ENCODE measurements at regions not wholly inside any gene's neighbourhood (a gene's known extent, or its start where the extent isn't known, plus 50 kb on each side); places are given as distances from the start of the nearest gene placed in this dataset.
"Not testable (repeated sequence)": the region's sequence is repeated elsewhere in the genome, so short reads cannot be mapped to it uniquely, and the experiment has no call there.

DNA sequence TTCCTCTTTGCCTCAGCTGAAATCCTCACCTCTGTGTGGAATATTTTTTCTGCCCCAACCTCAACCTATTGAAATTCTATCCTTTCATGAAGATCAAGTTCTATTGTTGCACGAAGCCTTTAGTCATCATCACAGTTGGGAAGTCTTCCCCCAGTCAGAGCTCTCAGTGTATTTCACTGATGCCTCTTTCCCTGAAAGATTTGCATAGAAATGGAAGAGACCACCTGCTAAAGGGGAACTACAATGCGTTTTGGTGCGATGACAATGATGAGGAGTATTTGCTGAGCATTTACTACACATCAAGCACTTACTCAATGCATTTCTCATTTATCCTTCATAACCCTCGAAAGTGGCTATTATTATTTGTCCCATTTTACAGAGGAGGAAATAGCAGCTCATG lies 151.2 kb upstream of the KLF3 start:
- intact Hi-C loops (cut with DNase I), result no loop called here
- no peak for DNase-seq

DNA sequence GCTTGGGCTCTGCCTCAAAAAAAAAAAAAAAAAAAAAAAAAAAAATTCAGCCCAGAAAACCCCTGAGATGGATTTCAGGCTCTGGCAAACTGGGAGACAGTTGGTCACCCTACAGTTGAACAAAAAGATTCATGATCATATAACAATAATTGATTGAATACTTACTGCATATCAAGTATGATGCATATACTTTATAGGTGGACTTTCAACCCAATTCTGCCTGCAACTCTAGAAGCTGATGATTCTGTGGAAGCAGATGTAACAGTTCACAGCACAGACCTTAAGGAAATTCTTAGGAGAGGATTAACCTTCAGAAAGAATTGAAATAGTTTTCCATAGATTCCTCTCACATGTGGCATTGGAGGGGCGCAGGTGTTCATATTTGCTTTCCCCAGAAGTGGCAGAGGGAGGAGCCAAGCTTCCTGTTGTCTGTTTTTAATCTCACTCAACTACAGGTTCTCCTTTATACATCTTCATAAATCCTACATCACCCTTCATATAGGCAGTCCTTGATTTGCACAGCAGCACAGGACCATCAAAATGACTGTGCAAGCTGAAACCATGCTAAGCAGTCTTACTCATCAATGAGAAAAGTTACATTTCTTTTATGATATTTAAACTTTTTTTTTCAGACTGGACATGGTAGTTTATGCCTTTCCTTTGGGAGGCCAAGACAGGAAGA lies 149.4 kb upstream of the KLF3 start:
- DNase-seq, result no peak
- intact Hi-C loops (cut with DNase I), result no loop called here

DNA sequence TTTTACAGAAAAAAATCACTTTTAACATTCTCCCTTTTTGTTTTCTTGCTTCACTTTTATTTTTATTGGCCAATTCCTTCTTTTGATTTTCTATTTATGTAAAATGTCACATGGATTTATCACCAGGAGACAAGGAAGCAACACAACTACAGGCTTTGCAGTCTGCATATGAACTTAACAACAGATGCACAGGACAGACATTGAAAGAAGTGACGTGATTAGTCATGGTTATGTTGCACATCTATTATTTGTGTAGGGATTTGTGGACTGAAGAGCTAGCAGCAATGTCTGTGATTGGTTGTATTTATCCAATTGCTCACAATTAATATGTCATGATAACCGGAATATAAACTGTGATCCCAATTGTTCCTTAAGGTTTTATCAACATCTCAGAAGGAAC lies 147.8 kb upstream of the KLF3 start:
- no peak for DNase-seq
- intact Hi-C loops (cut with DNase I), result no loop called here

DNA sequence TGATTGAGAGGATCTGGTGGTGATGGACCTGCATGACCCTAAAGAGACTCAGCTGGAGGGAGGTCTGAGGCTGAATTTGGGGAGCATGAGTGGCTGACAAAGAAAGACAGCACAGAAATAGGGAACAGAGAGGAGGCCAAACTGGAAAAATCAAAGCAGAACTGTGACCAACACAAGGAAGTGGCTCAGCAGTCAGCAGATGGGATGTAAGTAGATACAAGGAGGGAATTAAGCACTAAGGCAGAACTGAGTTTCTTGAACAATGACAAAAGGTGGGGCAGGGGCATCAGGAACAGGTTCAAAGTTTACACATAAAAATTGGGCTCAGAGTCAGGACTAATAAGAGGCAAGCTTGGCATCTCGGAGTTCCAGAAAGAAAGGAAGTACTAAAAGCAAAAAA lies 144.3 kb upstream of the KLF3 start:
- intact Hi-C loops (cut with DNase I), result no loop called here
- peak in 6 of 42 donors; percentile 8 to 39 (median 16) for DNase-seq

DNA sequence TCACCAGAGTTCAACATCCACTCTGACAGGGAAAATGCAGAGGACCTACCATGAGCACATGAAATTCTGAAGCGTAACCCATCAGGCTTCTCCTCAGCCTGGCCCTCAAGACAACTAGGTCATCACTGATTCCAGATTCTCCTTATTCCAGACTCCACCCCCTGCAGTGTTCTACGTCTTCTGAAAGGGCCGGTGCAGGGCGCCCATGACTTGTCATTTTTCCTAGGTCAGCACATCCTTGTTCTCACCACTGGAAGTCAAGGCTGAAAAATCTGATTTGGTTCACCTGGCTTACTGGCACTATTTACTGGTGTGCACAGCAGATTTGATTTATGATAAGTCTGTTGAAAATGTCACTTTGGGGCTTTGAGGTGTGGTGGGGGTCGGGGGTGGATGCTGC lies 140.9 kb upstream of the KLF3 start:
- intact Hi-C loops (cut with DNase I), result no loop called here
- DNase-seq, result peak in 2 of 42 donors; percentile 13 to 20

DNA sequence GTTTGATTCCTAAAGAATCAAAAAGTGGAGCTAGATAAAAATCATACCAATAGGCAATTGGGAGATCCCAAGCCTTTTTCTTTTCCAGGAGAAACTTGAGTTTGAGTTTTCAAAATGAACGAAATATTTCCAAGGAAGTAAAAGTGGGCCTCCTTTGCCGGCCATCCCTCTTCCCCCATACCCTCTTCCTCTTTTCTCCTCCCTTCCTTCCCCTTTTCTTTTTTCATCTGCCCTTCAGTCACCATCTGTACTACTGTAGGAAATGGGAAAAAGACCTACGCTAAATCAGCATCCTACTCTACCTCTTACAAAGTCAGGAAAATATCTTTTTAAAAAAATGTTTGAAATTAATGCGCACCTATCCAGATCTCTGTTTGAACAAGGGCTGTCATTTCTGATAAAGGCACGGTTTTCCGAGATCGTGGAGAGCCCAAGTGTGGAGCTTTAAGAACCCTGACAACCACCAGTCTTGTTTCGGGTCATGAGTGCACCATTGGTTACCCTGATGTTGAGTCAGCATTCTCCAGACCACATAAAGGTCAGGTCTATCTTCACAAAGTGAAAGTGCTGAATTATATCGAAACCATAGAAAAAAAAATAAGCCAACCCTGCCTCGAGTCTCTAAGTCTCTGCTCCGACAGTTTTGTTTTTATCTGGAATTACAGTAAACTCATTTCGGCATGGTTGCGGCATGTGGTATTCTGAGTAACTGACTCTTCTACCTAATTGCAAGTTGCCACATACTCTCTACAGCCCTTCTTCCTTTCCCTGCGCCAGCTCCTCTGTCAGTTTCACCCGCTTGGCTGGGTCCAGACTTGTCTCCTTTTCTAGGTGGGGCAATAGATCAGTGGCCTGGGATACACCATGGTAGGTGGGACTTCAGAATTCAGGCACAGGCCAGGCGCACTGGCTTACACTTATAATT lies 140.2 kb upstream of the KLF3 start:
- intact Hi-C loops (cut with DNase I), result no loop called here
- DNase-seq, result peak in 3 of 42 donors; percentile 8 to 46 (median 22)

DNA sequence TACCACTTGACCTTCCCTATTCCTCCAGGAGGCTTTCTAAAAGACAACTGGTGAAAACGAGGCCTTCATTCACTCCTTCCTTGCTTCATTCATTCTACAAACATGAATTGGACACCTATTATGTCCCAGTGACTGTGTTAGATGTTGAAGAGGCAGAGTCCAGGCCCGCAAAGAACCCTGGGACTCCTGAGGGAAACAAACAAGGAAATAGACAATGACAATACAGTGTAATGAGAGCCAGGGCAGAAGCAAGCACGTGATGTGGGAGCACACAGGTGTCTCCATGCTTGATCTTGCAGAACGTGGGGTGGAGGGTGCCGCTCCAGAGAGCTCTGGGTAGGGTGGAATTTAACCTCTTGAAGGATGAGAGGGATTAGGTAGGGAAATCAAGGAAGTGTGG lies 137.6 kb upstream of the KLF3 start:
- intact Hi-C loops (cut with DNase I), result no loop called here
- no peak for DNase-seq

DNA sequence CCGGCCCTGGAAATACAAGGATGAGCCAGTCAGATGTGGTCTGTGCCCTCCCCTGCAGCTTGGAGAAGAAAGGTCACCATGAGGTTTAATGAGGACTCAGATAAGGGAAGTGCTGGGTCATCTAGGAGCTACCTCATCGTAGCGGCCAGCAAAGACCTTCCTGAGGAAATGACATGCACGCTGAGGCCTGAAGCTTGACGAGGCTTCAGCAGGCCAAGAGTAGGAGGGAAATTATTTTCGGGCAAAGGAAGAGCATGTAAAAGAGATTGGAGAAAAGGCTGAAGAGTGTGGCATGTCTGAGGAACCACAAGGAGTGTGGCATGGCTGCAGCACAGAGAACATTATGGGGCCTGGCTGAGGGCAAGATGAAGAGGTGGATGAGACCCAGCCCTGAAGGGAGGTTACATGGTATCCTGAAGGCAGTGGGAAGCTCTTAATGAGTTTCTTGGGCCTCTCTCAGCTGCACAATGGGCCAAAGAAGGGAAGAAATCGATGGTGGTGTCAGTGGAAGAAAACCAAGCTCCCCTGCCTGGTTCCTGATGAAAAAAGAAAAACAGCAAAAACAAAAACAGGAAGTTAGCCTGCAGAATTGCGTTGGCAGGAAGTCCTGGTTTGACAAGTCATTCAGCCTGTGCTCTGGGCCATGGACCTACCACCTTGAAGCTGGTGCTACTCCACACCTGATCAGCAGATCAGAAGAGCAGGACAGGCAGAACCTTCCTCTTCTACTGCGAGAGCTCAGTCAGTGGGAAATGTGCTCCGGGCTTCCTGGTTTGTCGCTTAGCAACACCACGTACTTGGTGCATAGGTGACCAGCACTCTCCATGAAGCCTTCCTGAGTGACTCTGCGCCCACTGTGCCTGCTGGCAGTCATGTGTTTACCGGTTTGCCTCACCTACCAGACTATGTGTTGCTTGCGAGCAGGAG lies 134.5 kb upstream of the KLF3 start:
- DNase-seq, result peak in 11 of 42 donors; percentile 6 to 50 (median 17)

DNA sequence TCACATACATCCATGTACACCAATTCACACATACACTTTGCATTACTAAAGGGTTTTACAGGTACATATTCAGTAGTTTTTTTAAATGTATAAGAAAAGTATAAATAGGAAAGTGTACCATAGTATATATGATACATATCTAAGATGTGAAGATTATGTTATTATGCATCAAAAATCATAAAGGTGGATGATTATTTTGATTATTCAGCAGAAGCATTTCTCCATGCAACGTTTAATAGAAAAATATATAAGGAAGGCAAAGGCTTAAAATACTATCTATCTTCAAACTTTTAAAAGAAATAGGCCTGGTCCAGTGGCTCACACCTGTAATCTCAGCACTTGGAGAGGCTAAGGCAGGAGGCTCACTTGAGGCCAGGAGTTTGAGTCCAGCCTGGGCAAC lies 133.5 kb upstream of the KLF3 start:
- intact Hi-C loops (cut with DNase I), result no loop called here
- no peak for DNase-seq

More for the DNA sequence above, 134.5 kb upstream of the KLF3 start:
- intact Hi-C loops (cut with DNase I), result no loop called here

DNA sequence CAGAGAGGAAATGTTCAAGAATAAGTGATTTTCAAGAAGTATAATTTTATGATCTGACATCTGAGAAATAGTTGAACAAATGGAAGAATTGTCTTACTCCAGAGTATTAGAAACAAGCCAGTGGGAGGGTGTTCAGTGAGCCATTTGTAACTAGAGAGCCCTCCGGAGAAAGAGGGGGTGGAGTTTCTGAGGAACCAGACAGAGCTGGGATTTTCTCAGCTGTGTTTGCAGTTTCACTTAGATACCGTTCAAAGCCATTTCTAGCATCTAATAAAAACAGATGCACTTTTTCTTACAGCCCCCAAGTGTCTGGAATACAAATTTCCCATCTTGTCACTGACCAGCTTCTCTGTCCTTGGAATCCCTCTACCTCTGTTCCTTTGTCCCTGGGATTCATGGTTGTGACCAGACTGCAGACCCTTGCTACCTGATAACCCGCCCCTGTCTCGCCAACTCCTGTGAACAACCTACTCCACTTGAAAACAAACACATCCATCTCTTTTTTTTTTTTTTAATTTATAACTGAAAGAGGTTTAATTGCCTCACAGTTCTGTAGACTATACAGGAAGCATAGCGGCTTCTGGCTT lies 132.8 kb upstream of the KLF3 start:
- peak in 1 of 42 donors; percentile 10 for DNase-seq
- intact Hi-C loops (cut with DNase I), result no loop called here

DNA sequence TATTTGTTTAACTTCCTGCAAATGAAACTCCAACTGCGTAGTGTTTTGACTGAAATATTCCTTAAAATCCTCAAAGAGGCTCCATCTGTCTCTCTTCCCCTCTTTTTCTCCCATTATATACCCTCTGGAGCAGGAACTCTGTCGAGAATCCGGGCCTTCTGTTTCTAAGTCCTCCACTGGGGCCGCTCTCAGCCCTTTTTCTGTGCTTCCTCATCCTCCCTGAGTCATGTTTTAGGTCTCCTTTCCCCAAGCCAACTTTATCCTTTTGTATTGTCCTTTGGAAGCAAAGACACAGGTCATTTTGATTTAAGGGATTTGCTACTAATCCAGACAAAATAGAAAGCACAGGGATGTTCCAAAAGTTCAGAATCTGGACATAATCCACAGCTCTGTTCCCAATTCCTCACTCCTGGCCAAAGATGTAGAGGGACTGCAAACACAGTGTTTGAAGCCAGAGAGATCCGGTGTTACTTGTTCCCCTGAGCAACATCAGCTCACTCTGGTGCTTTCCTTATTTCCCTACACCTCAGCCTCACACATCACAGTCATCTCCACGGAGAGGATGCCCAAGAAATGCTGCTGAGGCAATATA lies 131.0 kb upstream of the KLF3 start:
- DNase-seq, result no peak
- intact Hi-C loops (cut with DNase I), result no loop called here

DNA sequence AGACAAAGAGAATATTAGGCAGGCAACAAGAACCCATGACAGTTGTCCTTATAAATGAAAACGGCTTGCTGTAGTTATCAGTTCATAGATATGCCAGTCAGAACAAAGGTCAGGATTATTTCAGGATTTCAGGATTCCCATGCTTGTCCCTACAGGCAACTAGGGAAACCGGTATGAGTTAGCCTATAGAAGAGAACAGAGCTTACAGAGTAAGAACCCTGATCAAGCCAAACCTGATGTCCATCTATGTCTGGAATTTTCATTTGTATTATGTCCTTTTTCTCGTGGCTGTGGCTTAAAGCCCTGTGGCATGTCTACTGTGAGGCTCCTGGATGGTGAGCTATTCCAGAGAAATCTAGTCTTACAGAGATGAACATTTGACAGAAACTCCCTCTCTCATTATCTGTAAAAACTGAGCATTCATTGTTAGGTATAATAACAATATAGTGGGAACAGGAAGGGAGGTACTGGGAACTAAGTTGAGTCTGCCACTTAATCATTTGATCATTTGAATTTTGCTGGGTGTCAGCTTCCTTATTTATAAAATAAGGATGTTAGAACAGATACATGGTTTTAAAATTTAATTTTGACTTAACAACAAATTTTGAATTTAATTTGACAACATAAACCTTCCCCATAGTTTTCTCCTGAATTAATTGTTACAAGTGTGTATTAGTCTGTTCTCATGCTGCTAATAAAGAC lies 129.5 kb upstream of the KLF3 start:
- DNase-seq, result no peak
- intact Hi-C loops (cut with DNase I), result no loop called here

DNA sequence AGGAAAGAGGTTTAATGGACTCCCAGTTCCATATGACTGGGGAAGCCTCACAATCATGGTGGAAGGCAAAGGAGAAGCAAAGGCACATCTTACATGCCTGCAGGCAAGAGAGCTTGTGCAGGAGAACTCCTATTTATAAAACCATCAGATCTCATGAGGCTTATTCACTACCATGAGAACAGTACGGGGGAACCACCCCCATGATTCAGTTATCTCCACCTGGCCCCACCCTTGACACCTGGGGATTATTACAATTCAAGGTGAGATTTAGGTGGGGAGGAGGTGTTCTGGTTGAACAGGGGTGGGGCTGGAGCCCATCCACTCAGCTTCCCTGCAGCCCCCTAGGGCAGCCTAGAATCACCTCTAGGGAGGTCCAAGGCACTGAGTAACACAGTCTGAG lies 128.9 kb upstream of the KLF3 start:
- DNase-seq; intact Hi-C loops (cut with DNase I): not testable (repeated sequence)

DNA sequence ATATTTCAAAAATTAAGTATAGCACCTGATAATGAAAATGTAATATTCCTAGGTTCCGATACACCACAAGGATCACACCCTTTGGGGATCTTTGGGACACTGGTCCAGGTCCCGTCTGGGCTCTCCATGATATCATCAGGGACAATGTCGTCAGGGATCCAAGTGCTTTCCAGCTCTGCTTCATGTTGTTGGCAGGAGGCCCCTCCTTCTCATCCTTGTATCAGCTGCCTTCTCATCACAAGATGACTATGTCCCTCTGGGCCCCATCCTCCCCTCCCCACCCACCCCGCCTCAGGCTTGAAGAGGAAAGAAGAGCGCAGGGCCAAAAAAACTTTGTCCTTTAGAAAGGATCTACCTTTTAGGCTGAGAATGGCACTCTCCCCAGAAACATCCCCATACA lies 128.3 kb upstream of the KLF3 start:
- intact Hi-C loops (cut with DNase I), result no loop called here
- no peak for DNase-seq

DNA sequence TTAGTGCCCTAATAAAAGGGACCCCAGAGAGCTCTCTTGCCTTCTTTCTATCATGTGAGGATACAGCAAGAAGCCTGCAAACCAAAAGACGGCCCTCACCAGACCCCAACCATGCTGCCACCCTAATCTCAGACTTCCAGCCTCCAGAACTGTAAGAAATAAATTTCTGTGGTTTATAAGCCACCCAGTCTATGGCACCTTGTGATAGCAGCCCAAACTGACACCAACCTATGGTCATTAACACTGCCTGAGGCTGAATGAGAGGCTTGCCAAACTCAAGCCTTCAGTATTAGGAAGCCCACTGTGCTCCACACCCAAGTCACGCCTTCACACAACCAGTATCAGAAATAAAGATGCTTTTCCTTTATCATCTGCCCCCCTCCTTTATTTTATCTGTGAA lies 127.3 kb upstream of the KLF3 start:
- no peak for DNase-seq
- intact Hi-C loops (cut with DNase I), result no loop called here

DNA sequence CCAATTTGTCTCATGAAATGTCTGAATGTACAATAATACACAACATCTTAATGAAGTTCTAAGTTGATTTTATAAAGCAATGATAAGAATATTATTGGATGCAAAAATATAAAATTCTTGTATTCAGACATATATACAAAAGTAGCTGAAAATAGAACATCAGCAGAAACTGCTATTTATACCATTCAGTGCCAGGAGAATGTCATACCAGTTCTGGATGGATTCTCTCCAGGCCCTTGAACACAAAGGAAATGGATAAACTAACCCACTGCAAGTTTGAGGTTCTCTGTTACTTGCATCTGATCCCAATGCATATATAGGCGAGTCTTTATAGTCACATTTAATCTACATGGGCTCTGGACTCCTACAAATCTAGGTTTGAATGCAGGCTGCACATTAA lies 126.3 kb upstream of the KLF3 start:
- no peak for DNase-seq

DNA sequence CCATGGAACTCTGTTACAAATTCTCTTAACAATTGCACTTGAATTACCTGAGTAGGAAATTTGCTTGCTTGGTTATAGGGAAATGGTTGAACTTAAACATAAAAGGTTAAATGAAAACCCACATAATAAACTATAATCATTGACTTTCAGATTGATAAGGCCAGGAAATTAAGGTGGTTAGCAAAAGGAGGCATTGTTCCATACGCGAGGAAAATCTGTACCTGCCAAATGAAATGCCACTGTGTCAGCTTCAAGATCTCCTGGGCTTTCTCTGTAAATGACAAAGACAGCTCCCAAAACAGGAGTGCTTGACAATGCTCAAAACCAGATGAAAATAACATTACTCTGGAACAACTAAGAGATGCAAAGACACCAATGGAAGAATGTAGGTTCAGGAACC lies 125.5 kb upstream of the KLF3 start:
- intact Hi-C loops (cut with DNase I), result no loop called here
- DNase-seq, result no peak

More for the DNA sequence above, 126.3 kb upstream of the KLF3 start:
- intact Hi-C loops (cut with DNase I), result no loop called here

DNA sequence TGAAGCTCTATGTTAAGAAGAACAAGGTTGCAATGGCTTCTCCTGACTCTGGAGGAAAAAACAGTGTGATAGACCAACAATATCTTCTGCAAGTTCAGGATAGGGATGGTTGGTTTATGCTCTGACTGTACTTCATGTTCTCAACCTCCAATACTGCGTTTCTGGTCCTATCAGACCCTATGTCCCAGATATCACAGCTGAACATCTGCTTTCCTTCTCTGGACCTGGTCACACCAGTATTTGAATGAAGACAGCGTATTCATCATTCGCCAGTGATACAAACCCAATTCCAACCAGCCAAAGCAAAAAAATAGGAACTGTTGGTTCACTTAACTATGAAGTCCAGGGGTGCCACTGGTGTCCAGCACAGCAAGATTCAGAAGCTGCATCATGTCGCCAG lies 124.5 kb upstream of the KLF3 start:
- intact Hi-C loops (cut with DNase I), result no loop called here
- no peak for DNase-seq
